ENCODE measurements at regions not wholly inside any gene's neighbourhood (a gene's known extent, or its start where the extent isn't known, plus 50 kb on each side); places are given as distances from the start of the nearest gene placed in this dataset.

- TF ChIP-seq POLR2A (IDR thresholded peaks at IDR 0.05) (no peak), EP300 (IDR thresholded peaks at IDR 0.05) (no peak)
- TF ChIP-seq, protein P1, sequence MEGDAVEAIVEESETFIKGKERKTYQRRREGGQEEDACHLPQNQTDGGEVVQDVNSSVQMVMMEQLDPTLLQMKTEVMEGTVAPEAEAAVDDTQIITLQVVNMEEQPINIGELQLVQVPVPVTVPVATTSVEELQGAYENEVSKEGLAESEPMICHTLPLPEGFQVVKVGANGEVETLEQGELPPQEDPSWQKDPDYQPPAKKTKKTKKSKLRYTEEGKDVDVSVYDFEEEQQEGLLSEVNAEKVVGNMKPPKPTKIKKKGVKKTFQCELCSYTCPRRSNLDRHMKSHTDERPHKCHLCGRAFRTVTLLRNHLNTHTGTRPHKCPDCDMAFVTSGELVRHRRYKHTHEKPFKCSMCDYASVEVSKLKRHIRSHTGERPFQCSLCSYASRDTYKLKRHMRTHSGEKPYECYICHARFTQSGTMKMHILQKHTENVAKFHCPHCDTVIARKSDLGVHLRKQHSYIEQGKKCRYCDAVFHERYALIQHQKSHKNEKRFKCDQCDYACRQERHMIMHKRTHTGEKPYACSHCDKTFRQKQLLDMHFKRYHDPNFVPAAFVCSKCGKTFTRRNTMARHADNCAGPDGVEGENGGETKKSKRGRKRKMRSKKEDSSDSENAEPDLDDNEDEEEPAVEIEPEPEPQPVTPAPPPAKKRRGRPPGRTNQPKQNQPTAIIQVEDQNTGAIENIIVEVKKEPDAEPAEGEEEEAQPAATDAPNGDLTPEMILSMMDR (IDR thresholded peaks at IDR 0.05), result no peak
- 91 to 96% methylated on average over 1 of the region's 1 CpG for WGBS, 2 donors
- H3K27ac ChIP-seq, result no peak overlapping the region
Observed at GRCh38 chr6:71527886-71528285, 239.3 kb downstream of the OGFRL1 start.

DNA sequence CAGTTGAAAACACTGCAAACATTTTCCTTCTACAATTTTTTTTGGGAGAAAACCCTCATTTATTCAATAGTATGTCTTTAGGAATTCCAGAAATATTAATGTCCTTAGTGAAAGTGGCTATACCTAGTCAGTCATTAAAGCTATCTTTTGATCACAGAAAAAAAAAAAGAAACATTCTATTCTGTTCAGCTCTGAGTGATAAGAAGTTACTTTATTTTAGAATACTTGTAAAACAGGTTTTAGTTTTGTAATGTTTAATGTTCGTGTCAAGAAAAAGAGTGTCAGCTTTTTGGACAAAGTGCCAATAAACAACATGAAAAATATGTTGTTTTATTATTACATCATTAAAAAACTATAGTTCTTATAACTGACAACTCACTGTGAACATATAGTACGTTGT lies 240.4 kb downstream of the OGFRL1 start:
- H3K4me3 ChIP-seq, result no peak overlapping the region
- TF ChIP-seq EP300 (IDR thresholded peaks at IDR 0.05) (no peak), POLR2A (IDR thresholded peaks at IDR 0.05) (no peak)
- TF ChIP-seq, protein P1 (IDR thresholded peaks at IDR 0.05), result no peak
- H3K4me1 ChIP-seq, result no peaks in the 10 kb centered on the region
- 83 to 92% methylated on average over 2 of the region's 2 CpGs for WGBS, 2 donors
- H3K27ac ChIP-seq, result no peak overlapping the region
- H3K27me3 ChIP-seq, result no peaks in the 10 kb centered on the region
- no peaks in the 10 kb centered on the region for H3K36me3 ChIP-seq
- H3K9me3 ChIP-seq, result no peaks in the 10 kb centered on the region
- DNase-seq (ENCODE audit: low spot score in 2 of 2), result no peak

More at GRCh38 chr6:71527886-71528285, 239.3 kb downstream of the OGFRL1 start:
- no peak for DNase-seq (ENCODE audit: low spot score in 2 of 2)
- Histone ChIP-seq H3K36me3 (no peaks in the 10 kb centered on the region), H3K27me3 (no peaks in the 10 kb centered on the region), H3K9me3 (no peaks in the 10 kb centered on the region), H3K4me3 (no peak overlapping the region), H3K4me1 (no peaks in the 10 kb centered on the region)

- H3K4me1 ChIP-seq, result no peaks in the 10 kb centered on the region
- H3K9me3 ChIP-seq, result no peaks in the 10 kb centered on the region
- TF ChIP-seq, protein P1 (IDR thresholded peaks at IDR 0.05), result no peak
- TF ChIP-seq EP300 (IDR thresholded peaks at IDR 0.05), result no peak
- no peak for TF ChIP-seq POLR2A (IDR thresholded peaks at IDR 0.05)
- H3K36me3 ChIP-seq, result no peaks in the 10 kb centered on the region
- H3K27ac ChIP-seq, result no peak overlapping the region
- H3K4me3 ChIP-seq, result no peak overlapping the region
- 62 to 69% methylated on average over 2 of the region's 2 CpGs for WGBS, 2 donors
- no peak for DNase-seq (ENCODE audit: low spot score in 2 of 2)
- no peaks in the 10 kb centered on the region for H3K27me3 ChIP-seq
Observed at GRCh38 chr6:71529769-71530168, 241.2 kb downstream of the OGFRL1 start.

- Histone ChIP-seq H3K4me3 (no peak overlapping the region), H3K36me3 (no peaks in the 10 kb centered on the region), H3K27ac (no peak overlapping the region), H3K4me1 (no peaks in the 10 kb centered on the region), H3K27me3 (no peaks in the 10 kb centered on the region), H3K9me3 (no peaks in the 10 kb centered on the region)
- TF ChIP-seq POLR2A (IDR thresholded peaks at IDR 0.05), result no peak
- no peak for DNase-seq (ENCODE audit: low spot score in 2 of 2)
Observed at GRCh38 chr6:71531006-71531405, 242.4 kb downstream of the OGFRL1 start.

DNA sequence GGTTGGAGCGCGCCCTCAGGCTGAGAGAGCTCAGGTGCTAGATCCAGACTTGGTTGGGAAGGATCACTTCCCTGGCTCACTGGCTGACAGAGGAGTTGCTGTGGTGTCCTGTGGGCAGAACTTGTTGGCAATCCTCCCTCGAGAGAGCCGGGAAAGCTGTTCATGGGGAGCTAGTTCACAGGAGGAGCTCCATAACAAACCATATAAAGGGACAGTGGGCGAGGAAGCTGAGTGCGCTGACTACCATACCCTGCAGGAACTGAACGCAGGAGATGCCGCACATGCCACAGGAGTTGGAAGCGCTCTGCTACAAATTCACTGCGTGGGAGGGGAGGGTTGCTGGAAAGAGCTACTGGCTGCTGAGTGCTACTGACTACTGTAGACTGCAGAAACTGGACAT lies 243.2 kb downstream of the OGFRL1 start:
- Histone ChIP-seq H3K9me3 (no peaks in the 10 kb centered on the region), H3K4me3 (no peak overlapping the region), H3K4me1 (no peaks in the 10 kb centered on the region), H3K27me3 (no peaks in the 10 kb centered on the region), H3K27ac (no peak overlapping the region), H3K36me3 (no peaks in the 10 kb centered on the region)
- no peak for DNase-seq (ENCODE audit: low spot score in 2 of 2)
- WGBS, 2 donors, result 86 to 92% methylated on average over 10 of the region's 10 CpGs
- TF ChIP-seq EP300 (IDR thresholded peaks at IDR 0.05), result no peak
- TF ChIP-seq, protein P1 (IDR thresholded peaks at IDR 0.05), result no peak
- no peak for TF ChIP-seq POLR2A (IDR thresholded peaks at IDR 0.05)

DNA sequence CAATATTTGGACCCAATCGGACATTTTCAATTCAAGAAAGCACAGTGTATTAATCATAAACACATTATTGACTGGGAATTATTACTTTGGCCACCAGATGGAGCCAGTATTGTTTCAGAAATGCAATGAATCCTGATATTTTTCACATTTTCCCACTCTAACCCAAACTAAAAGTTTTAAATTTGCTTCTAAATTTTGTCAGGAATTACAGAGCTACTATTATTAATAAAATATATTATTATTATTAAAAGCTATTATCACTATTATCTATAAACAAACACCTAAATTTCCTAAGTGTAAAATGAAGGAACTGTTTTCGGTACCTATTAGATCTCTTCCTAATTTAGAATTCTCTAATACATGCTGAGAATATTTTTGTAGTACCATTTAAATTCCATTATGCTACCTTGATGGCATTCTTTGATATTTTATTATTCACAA lies 245.3 kb downstream of the OGFRL1 start:
- WGBS, 2 donors, result 60 to 66% methylated on average over 2 of the region's 2 CpGs
- no peaks in the 10 kb centered on the region for H3K9me3 ChIP-seq
- no peak overlapping the region for H3K27ac ChIP-seq
- H3K4me1 ChIP-seq, result no peaks in the 10 kb centered on the region
- H3K4me3 ChIP-seq, result no peak overlapping the region
- TF ChIP-seq POLR2A (IDR thresholded peaks at IDR 0.05), result no peak
- TF ChIP-seq, protein P1 (IDR thresholded peaks at IDR 0.05), result peak in 4 of 5 experiments; percentile 30 to 65 (median 54)
- no peaks in the 10 kb centered on the region for H3K27me3 ChIP-seq
- DNase-seq (ENCODE audit: low spot score in 2 of 2), result peak in 1 of 2 donors; percentile 67
- H3K36me3 ChIP-seq, result no peaks in the 10 kb centered on the region
